ENCODE measurements at regions not wholly inside any gene's neighbourhood (a gene's known extent, or its start where the extent isn't known, plus 50 kb on each side); places are given as distances from the start of the nearest gene placed in this dataset.

- TF ChIP-seq CSRNP3 (CRISPR knock-in tag; IDR thresholded peaks at IDR 0.05) (no peak), PPARA (CRISPR knock-in tag; IDR thresholded peaks at IDR 0.05; ENCODE audit: borderline replicate concordance) (no peak), POU6F1 (CRISPR knock-in tag; IDR thresholded peaks at IDR 0.05; ENCODE audit: borderline replicate concordance, low read depth) (no peak), OSR1 (CRISPR knock-in tag; IDR thresholded peaks at IDR 0.05) (no peak), TOX (CRISPR knock-in tag; IDR thresholded peaks at IDR 0.05; ENCODE audit: borderline replicate concordance) (no peak), PATZ1 (CRISPR knock-in tag; IDR thresholded peaks at IDR 0.05; ENCODE audit: borderline replicate concordance) (no peak)
- ATAC-seq = no peak
These were observed 490.8 kb upstream of the CELF2 start for GRCh38 chr10:10526846-10527245.

- no peak for ATAC-seq
- TF ChIP-seq ESRRG (CRISPR knock-in tag; IDR thresholded peaks at IDR 0.05) = no peak
- TF ChIP-seq ZNF70 (CRISPR knock-in tag; IDR thresholded peaks at IDR 0.05) = no peak
- TF ChIP-seq PPARA (CRISPR knock-in tag; IDR thresholded peaks at IDR 0.05; ENCODE audit: borderline replicate concordance) = no peak
- TF ChIP-seq POU6F1 (CRISPR knock-in tag; IDR thresholded peaks at IDR 0.05; ENCODE audit: borderline replicate concordance, low read depth) = no peak
- TF ChIP-seq ARNTL (CRISPR knock-in tag; IDR thresholded peaks at IDR 0.05; ENCODE audit: borderline replicate concordance, low read depth) = no peak
- TF ChIP-seq RARB (CRISPR knock-in tag; IDR thresholded peaks at IDR 0.05) = no peak
- TF ChIP-seq ISL1 (CRISPR knock-in tag; IDR thresholded peaks at IDR 0.05) = no peak
- no peak for TF ChIP-seq ZFP30 (CRISPR knock-in tag; IDR thresholded peaks at IDR 0.05)
- no peak for TF ChIP-seq CSRNP3 (CRISPR knock-in tag; IDR thresholded peaks at IDR 0.05)
These were observed 489.7 kb upstream of the CELF2 start for GRCh38 chr10:10527861-10528562.

- no peak for ATAC-seq
- TF ChIP-seq ZNF565 (CRISPR knock-in tag; conservative IDR thresholded peaks at IDR 0.05; ENCODE audit: low read depth) = no peak
- no peak for TF ChIP-seq ZC3H10 (CRISPR knock-in tag; IDR thresholded peaks at IDR 0.05)
- TF ChIP-seq SNAI2 (CRISPR knock-in tag; IDR thresholded peaks at IDR 0.05) = no peak
- TF ChIP-seq TSHZ2 (CRISPR knock-in tag; IDR thresholded peaks at IDR 0.05) = no peak
- no peak for TF ChIP-seq TOX (CRISPR knock-in tag; IDR thresholded peaks at IDR 0.05; ENCODE audit: borderline replicate concordance)
- TF ChIP-seq OSR1 (CRISPR knock-in tag; IDR thresholded peaks at IDR 0.05) = no peak
- TF ChIP-seq GLIS3 (CRISPR knock-in tag; IDR thresholded peaks at IDR 0.05) = no peak
- TF ChIP-seq ISL1 (CRISPR knock-in tag; IDR thresholded peaks at IDR 0.05) = no peak
- no peak for TF ChIP-seq CSRNP3 (CRISPR knock-in tag; IDR thresholded peaks at IDR 0.05)
- no peak for TF ChIP-seq ZNF70 (CRISPR knock-in tag; IDR thresholded peaks at IDR 0.05)
- no peak for TF ChIP-seq ZFP30 (CRISPR knock-in tag; IDR thresholded peaks at IDR 0.05)
- TF ChIP-seq RARB (CRISPR knock-in tag; IDR thresholded peaks at IDR 0.05) = no peak
- TF ChIP-seq PPARA (CRISPR knock-in tag; IDR thresholded peaks at IDR 0.05; ENCODE audit: borderline replicate concordance) = no peak
These were observed 489.1 kb upstream of the CELF2 start for GRCh38 chr10:10528563-10528910.
